B cell (primary cell): ENCODE measurements at regions not wholly inside any gene's neighbourhood (a gene's known extent, or its start where the extent isn't known, plus 50 kb on each side); places are given as distances from the start of the nearest gene placed in this dataset.

Experiments
- CTCF ChIP-seq: fragments of 200-600 bp; IDR thresholded peaks from one replicate; pipeline ENCODE4 v1.8.0; 2022; ENCODE audit warnings: antibody characterized with exemption, mild to moderate bottlenecking
- EZH2 ChIP-seq: IDR thresholded peaks from 2 replicates; pipeline ENCODE4 v1.6.1; 2012; ENCODE audit warnings: borderline replicate concordance, low read depth, mild to moderate bottlenecking, moderate library complexity, low read length; ENCODE audit not compliant: insufficient read depth, poor library complexity, severe bottlenecking

- TF ChIP-seq CTCF (no peak), EZH2 (no peak)
Observed at GRCh38 chr11:39425226-39425625, 2034.2 kb downstream of the LRRC4C start.
